ENCODE measurements at regions not wholly inside any gene's neighbourhood (a gene's known extent, or its start where the extent isn't known, plus 50 kb on each side); places are given as distances from the start of the nearest gene placed in this dataset.

DNA sequence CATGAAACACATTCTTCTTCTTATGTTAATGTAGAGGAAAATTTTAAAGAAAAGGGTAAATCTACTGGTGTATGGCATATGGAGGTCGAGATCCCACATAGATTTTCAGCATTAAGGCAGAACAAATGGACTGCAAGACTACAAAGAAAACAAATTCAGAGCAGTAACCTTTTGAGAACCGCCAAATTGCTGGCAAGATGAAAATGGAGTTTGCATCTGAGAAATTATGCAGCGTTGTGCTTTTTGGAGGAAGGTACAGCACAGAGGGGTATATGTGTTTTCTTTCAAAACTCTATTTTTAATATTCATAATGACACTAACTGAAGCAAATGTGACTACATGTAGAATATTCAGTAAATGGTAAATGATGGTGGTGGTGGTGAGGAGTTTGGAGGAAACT, 59.0 kb upstream of the PARD3B start:
- Mint-ChIP-seq H3K36me3 (no peaks in the 10 kb centered on the region), H3K27ac (no peak overlapping the region)
- POLR2A ChIA-PET: no interaction called here

DNA sequence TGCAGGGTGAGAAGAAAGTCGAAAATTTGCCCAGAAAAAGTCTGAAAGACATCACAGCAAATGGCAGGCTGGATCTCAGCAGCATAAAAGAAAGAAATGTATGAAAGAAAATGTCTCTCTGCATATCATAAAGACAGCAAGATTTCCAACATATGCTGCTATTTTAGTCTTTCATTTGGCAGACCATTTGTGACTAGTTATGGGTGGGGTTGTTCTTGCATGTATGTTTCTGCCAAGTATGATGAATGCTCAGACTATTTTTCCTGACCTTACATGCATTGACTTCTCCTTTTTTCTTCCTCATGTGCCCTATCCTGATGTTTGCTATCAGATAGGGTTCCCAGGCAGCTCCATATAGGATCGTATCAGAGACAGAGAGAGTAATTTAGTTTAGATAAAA, 58.5 kb upstream of the PARD3B start:
- no peak for ATAC-seq

More for the DNA sequence above, 59.0 kb upstream of the PARD3B start:
- CTCF ChIA-PET: no interaction called here
- Mint-ChIP-seq H3K4me3 (no peak overlapping the region), H3K27me3 (ENCODE audit: low read depth) (no peaks in the 10 kb centered on the region), H3K4me1 (no peaks in the 10 kb centered on the region), H3K9me3 (no peaks in the 10 kb centered on the region)
- DNase-seq (ENCODE audit: low spot score) (no peak), ATAC-seq (no peak)
- no peak for TF ChIP-seq ZNF671 (CRISPR knock-in tag; IDR thresholded peaks at IDR 0.05)
- TF ChIP-seq FOXK1 (CRISPR knock-in tag; IDR thresholded peaks at IDR 0.05): no peak
- no peak for TF ChIP-seq ZBTB21 (CRISPR knock-in tag; IDR thresholded peaks at IDR 0.05; ENCODE audit: borderline replicate concordance)

DNA sequence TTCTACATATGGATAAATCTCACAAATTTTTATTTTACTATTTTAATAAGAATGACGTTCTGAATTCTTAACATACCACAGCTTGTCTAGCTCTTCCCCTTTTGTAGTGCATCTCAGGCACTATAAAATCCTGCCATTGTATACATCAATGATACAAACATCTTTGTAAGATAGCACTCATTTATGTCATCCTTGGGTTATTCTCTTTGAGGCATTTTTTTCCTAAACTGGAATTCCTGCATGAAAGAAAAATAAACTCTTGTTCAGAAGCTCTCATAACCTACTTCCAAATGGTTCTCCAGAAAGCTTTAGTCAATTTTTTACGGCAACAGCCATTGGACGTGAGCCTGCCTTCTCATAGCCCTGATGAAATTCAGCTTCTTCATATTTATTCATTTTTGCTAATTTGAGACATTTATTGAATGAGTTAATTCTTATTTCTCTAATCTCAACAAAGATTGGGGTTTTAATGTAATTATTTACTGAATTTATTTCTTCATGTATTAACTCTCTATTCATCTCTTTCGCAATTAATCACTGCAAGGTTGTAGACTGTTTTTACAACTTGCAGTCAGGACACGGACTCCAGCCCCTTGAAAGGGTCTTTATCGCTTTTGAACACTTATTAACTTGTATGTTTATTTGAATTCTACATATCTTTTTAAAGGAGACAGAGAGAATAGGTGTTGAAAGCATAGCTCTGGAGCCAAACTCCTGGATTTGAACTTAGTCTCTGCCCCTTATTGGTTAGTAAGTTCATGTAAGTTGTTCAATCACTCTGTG, 57.6 kb upstream of the PARD3B start:
- ChIA-PET CTCF (no interaction called here), POLR2A (no interaction called here)
- Mint-ChIP-seq H3K27ac (no peak overlapping the region), H3K36me3 (no peaks in the 10 kb centered on the region), H3K4me3 (no peak overlapping the region), H3K4me1 (no peaks in the 10 kb centered on the region), H3K9me3 (no peaks in the 10 kb centered on the region), H3K27me3 (ENCODE audit: low read depth) (no peaks in the 10 kb centered on the region)
- no peak for DNase-seq (ENCODE audit: low spot score)
- no peak for ATAC-seq
- TF ChIP-seq ZNF219 (CRISPR knock-in tag; IDR thresholded peaks at IDR 0.05; ENCODE audit: borderline replicate concordance) (no peak), ZNF121 (CRISPR knock-in tag; IDR thresholded peaks at IDR 0.05) (no peak), ZNF263 (CRISPR knock-in tag; IDR thresholded peaks at IDR 0.05; ENCODE audit: low read depth) (no peak), FOXK1 (CRISPR knock-in tag; IDR thresholded peaks at IDR 0.05) (no peak)
- TF ChIP-seq, protein P1, sequence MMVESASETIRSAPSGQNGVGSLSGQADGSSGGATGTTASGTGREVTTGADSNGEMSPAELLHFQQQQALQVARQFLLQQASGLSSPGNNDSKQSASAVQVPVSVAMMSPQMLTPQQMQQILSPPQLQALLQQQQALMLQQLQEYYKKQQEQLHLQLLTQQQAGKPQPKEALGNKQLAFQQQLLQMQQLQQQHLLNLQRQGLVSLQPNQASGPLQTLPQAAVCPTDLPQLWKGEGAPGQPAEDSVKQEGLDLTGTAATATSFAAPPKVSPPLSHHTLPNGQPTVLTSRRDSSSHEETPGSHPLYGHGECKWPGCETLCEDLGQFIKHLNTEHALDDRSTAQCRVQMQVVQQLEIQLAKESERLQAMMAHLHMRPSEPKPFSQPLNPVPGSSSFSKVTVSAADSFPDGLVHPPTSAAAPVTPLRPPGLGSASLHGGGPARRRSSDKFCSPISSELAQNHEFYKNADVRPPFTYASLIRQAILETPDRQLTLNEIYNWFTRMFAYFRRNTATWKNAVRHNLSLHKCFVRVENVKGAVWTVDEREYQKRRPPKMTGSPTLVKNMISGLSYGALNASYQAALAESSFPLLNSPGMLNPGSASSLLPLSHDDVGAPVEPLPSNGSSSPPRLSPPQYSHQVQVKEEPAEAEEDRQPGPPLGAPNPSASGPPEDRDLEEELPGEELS (CRISPR knock-in tag; IDR thresholded peaks at IDR 0.05): no peak
- TF ChIP-seq, protein P2, sequence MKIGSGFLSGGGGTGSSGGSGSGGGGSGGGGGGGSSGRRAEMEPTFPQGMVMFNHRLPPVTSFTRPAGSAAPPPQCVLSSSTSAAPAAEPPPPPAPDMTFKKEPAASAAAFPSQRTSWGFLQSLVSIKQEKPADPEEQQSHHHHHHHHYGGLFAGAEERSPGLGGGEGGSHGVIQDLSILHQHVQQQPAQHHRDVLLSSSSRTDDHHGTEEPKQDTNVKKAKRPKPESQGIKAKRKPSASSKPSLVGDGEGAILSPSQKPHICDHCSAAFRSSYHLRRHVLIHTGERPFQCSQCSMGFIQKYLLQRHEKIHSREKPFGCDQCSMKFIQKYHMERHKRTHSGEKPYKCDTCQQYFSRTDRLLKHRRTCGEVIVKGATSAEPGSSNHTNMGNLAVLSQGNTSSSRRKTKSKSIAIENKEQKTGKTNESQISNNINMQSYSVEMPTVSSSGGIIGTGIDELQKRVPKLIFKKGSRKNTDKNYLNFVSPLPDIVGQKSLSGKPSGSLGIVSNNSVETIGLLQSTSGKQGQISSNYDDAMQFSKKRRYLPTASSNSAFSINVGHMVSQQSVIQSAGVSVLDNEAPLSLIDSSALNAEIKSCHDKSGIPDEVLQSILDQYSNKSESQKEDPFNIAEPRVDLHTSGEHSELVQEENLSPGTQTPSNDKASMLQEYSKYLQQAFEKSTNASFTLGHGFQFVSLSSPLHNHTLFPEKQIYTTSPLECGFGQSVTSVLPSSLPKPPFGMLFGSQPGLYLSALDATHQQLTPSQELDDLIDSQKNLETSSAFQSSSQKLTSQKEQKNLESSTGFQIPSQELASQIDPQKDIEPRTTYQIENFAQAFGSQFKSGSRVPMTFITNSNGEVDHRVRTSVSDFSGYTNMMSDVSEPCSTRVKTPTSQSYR (CRISPR knock-in tag; IDR thresholded peaks at IDR 0.05): no peak

More for the DNA sequence above, 58.5 kb upstream of the PARD3B start:
- CTCF ChIA-PET: no interaction called here
- TF ChIP-seq ZNF671 (CRISPR knock-in tag; IDR thresholded peaks at IDR 0.05) (no peak), IRF2 (CRISPR knock-in tag; IDR thresholded peaks at IDR 0.05; ENCODE audit: borderline replicate concordance, low read depth) (no peak), ZNF396 (CRISPR knock-in tag; IDR thresholded peaks at IDR 0.05; ENCODE audit: borderline replicate concordance) (no peak), ZNF263 (CRISPR knock-in tag; IDR thresholded peaks at IDR 0.05; ENCODE audit: low read depth) (no peak), SMAD4 (CRISPR knock-in tag; IDR thresholded peaks at IDR 0.05) (no peak), MXD4 (CRISPR knock-in tag; IDR thresholded peaks at IDR 0.05; ENCODE audit: borderline replicate concordance) (no peak), ZNF121 (CRISPR knock-in tag; IDR thresholded peaks at IDR 0.05) (no peak), ATF1 (CRISPR knock-in tag; IDR thresholded peaks at IDR 0.05) (no peak), MYBL2 (CRISPR knock-in tag; IDR thresholded peaks at IDR 0.05) (no peak)
- TF ChIP-seq, protein P3, sequence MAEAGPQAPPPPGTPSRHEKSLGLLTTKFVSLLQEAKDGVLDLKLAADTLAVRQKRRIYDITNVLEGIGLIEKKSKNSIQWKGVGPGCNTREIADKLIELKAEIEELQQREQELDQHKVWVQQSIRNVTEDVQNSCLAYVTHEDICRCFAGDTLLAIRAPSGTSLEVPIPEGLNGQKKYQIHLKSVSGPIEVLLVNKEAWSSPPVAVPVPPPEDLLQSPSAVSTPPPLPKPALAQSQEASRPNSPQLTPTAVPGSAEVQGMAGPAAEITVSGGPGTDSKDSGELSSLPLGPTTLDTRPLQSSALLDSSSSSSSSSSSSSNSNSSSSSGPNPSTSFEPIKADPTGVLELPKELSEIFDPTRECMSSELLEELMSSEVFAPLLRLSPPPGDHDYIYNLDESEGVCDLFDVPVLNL (CRISPR knock-in tag; IDR thresholded peaks at IDR 0.05; ENCODE audit: borderline replicate concordance, low read depth): no peak
- TF ChIP-seq, protein P4, sequence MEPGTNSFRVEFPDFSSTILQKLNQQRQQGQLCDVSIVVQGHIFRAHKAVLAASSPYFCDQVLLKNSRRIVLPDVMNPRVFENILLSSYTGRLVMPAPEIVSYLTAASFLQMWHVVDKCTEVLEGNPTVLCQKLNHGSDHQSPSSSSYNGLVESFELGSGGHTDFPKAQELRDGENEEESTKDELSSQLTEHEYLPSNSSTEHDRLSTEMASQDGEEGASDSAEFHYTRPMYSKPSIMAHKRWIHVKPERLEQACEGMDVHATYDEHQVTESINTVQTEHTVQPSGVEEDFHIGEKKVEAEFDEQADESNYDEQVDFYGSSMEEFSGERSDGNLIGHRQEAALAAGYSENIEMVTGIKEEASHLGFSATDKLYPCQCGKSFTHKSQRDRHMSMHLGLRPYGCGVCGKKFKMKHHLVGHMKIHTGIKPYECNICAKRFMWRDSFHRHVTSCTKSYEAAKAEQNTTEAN (CRISPR knock-in tag; IDR thresholded peaks at IDR 0.05): no peak
- TF ChIP-seq, protein P2 (CRISPR knock-in tag; IDR thresholded peaks at IDR 0.05): no peak
- TF ChIP-seq, protein P1 (CRISPR knock-in tag; IDR thresholded peaks at IDR 0.05): no peak
- no peaks in the 10 kb centered on the region for H3K9me3 Mint-ChIP-seq
- POLR2A ChIA-PET: no interaction called here
- H3K36me3 Mint-ChIP-seq: no peaks in the 10 kb centered on the region
- no peak overlapping the region for H3K27ac Mint-ChIP-seq
- no peak for DNase-seq (ENCODE audit: low spot score)
- H3K4me1 Mint-ChIP-seq: no peaks in the 10 kb centered on the region
- H3K4me3 Mint-ChIP-seq: no peak overlapping the region
- H3K27me3 Mint-ChIP-seq (ENCODE audit: low read depth): no peaks in the 10 kb centered on the region
